K562 (cell line): ENCODE measurements at regions not wholly inside any gene's neighbourhood (a gene's known extent, or its start where the extent isn't known, plus 50 kb on each side); places are given as distances from the start of the nearest gene placed in this dataset.

Source experiments
- CEBPG ChIP-seq, 3 experiments: fragments of 200-800 bp in 1 of 3; sonication (Bioruptor generic) in 1 of 3; sonication (generic) in 1 of 3; formaldehyde crosslinking in 1 of 3; IDR thresholded peaks in 2 of 3; conservative IDR thresholded peaks in 1 of 3; 2 replicates each; pipeline versions ENCODE4 v1.6.1 to v1.8.0; 2016 to 2022; ENCODE audit warnings: missing compliant biosample characterization in 2 of 3, missing genetic modification characterization in 2 of 3, mild to moderate bottlenecking in 1 of 3, missing genetic modification reagents in 1 of 3
- ETV6 ChIP-seq, 3 experiments: fragments of 150-350 bp in 1 of 3; sonication (generic) in 1 of 3; formaldehyde crosslinking in 1 of 3; IDR thresholded peaks; 2 replicates each; pipeline versions ENCODE4 v1.6.1 to v1.8.0; 2014 to 2022; ENCODE audit warnings: borderline replicate concordance in 2 of 3, low read depth in 2 of 3, antibody characterized with exemption in 1 of 3, low read length in 1 of 3, mild to moderate bottlenecking in 1 of 3, missing genetic modification reagents in 1 of 3
- HNRNPK ChIP-seq: fragments of 200-400 bp; formaldehyde crosslinking; IDR thresholded peaks from one replicate; pipeline ENCODE4 v1.6.1; 2018; ENCODE audit warnings: mild to moderate bottlenecking, low read depth, low read length; ENCODE audit not compliant: poor library complexity, severe bottlenecking
- POLR2G ChIP-seq: fragments of 200-400 bp; formaldehyde crosslinking; IDR thresholded peaks from 2 replicates; pipeline ENCODE4 v1.6.1; 2017; ENCODE audit warnings: low read depth, mild to moderate bottlenecking, antibody characterized with exemption, low read length, moderate library complexity
- ZBTB17 ChIP-seq: fragments of 450-650 bp; formaldehyde crosslinking; IDR thresholded peaks from 2 replicates; pipeline ENCODE4 v1.4.0; 2020; ENCODE audit warnings: mild to moderate bottlenecking

DNA sequence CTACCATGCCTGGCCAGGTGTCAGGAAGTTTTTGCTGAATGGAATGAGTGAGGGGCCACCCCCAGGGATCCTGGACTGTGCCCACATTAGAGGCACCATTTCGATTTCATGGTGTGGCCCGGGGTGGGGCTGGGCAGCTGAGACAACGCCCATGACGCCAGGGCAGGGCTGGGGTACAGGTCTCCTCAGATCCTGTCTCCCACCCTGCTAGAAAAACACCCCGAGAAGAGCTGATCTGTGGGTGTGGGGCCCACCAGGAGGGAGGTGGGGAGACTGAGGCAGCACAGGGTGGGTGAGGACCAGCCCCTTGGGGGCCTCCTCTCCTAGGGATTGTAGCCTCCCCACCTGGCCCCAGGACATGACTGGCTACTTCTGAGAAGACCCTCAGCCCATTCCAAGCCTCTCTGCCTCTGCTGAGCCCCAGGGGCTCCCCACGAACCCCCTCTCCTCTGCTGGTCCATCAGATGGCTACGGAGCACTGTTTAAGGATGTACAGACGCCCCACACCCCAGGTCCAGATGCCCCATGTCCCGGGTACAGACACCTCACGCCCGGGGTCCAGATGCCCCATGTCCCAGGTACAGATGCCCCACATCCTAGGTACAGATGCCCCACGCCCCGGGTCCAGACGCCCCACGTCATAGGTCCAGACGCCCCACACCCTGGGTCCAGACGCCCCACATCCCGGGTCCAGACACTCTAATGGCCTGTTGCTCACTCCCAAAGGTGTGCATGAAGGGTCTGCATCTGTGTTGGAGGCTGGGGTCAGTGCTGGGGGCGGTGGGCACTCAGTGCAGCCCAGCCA, 99.4 kb downstream of the MICALL2 start:
- TF ChIP-seq POLR2G: no peak
- TF ChIP-seq ZBTB17 (CRISPR knock-in tag): no peak
- no peak for TF ChIP-seq CEBPG (CRISPR knock-in tag; IDR thresholded peaks at IDR 0.05)
- TF ChIP-seq CEBPG (tag; conservative IDR thresholded peaks at IDR 0.05 in 1 of 2, IDR thresholded peaks at IDR 0.05 in 1 of 2): no peak
- no peak for TF ChIP-seq HNRNPK
- no peak for TF ChIP-seq ETV6 (IDR thresholded peaks at IDR 0.05; ENCODE audit: borderline replicate concordance in 1 of 2, low read depth in 2 of 2, low read length in 1 of 2)
- no peak for TF ChIP-seq ETV6 (CRISPR knock-in tag; IDR thresholded peaks at IDR 0.05; ENCODE audit: borderline replicate concordance)
